GM23338 (cell line): ENCODE measurements at regions not wholly inside any gene's neighbourhood (a gene's known extent, or its start where the extent isn't known, plus 50 kb on each side); places are given as distances from the start of the nearest gene placed in this dataset.

ENCODE experiments used
- ATAC-seq: fragments of 200-7000 bp; cut with Tn5 transposase; 3 replicates; pipeline ENCODE4 v1.9.1; 2020
- DNase-seq: peaks from one replicate; pipeline ENCODE4 v3.0.0-alpha.2; 2015; ENCODE audit warnings: low spot score
- H2AFZ ChIP-seq: fragments of 200-600 bp; sonication (generic); 2 replicates; pipeline ENCODE4 v1.8.0; 2016; ENCODE audit warnings: antibody characterized with exemption, mild to moderate bottlenecking, moderate library complexity
- H3F3A ChIP-seq: fragments of 200-600 bp; sonication (generic); replicated peaks from 2 replicates; pipeline ENCODE4 v1.8.0; 2017; ENCODE audit warnings: antibody characterized with exemption, mixed run types, low read depth
- H3K27ac ChIP-seq: fragments of 200-600 bp; sonication (generic); 2 replicates; pipeline ENCODE4 v1.6.1; 2016; ENCODE audit warnings: low read depth
- H3K27me3 ChIP-seq: fragments of 200-600 bp; sonication (generic); 2 replicates; pipeline ENCODE4 v1.8.0; 2016; ENCODE audit warnings: mild to moderate bottlenecking, mixed run types, moderate library complexity; ENCODE audit not compliant: insufficient read depth
- H3K36me3 ChIP-seq: fragments of 200-600 bp; sonication (generic); 2 replicates; pipeline ENCODE4 v1.8.0; 2016; ENCODE audit warnings: mild to moderate bottlenecking; ENCODE audit not compliant: insufficient read depth
- H3K4me1 ChIP-seq: fragments of 200-600 bp; sonication (generic); 2 replicates; pipeline ENCODE4 v1.8.0; 2016; ENCODE audit warnings: mild to moderate bottlenecking, moderate library complexity; ENCODE audit not compliant: insufficient read depth
- H3K4me2 ChIP-seq: fragments of 200-600 bp; sonication (generic); 2 replicates; pipeline ENCODE4 v1.7.1; 2017; ENCODE audit warnings: mixed run types
- H3K4me3 ChIP-seq: fragments of 200-600 bp; sonication (generic); 2 replicates; pipeline ENCODE4 v1.6.1; 2016; ENCODE audit warnings: mixed run types
- H3K79me2 ChIP-seq: fragments of 200-600 bp; sonication (generic); replicated peaks from 2 replicates; pipeline ENCODE4 v1.8.0; 2017; ENCODE audit warnings: mild to moderate bottlenecking; ENCODE audit not compliant: insufficient read depth
- H3K9me2 ChIP-seq: fragments of 200-600 bp; sonication (generic); 2 replicates; pipeline ENCODE4 v1.8.0; 2017; ENCODE audit not compliant: insufficient read depth
- H4K20me1 ChIP-seq: fragments of 200-600 bp; sonication (generic); replicated peaks from 2 replicates; pipeline ENCODE4 v1.8.0; 2017; ENCODE audit warnings: mild to moderate bottlenecking; ENCODE audit not compliant: insufficient read depth
- H3K27ac Mint-ChIP-seq: 2 replicates; pipeline ENCODE4 v1.8.0; 2020; ENCODE audit warnings: inconsistent platforms, mild to moderate bottlenecking, moderate library complexity, mixed read lengths
- H3K27me3 Mint-ChIP-seq: 3 replicates; pipeline ENCODE4 v1.8.0; 2022; ENCODE audit warnings: low read depth, mild to moderate bottlenecking, moderate library complexity, mixed read lengths, inconsistent platforms; ENCODE audit not compliant: insufficient read depth, poor library complexity
- H3K36me3 Mint-ChIP-seq: 3 replicates; pipeline ENCODE4 v1.8.0; 2021; ENCODE audit warnings: low read depth, mild to moderate bottlenecking, inconsistent platforms, moderate library complexity, mixed read lengths
- H3K4me1 Mint-ChIP-seq: 3 replicates; pipeline ENCODE4 v1.8.0; 2020; ENCODE audit warnings: mild to moderate bottlenecking, inconsistent platforms, mixed read lengths
- H3K4me3 Mint-ChIP-seq: 3 replicates; pipeline ENCODE4 v1.8.0; 2021; ENCODE audit warnings: moderate library complexity, mild to moderate bottlenecking, inconsistent platforms, mixed read lengths
- H3K9me3 Mint-ChIP-seq: 3 replicates; pipeline ENCODE4 v1.8.0; 2020; ENCODE audit warnings: moderate library complexity, mild to moderate bottlenecking, inconsistent platforms, mixed read lengths
- CTCF ChIP-seq, 2 experiments: fragments of 200-600 bp in 1 of 2; sonication (generic) in 1 of 2; conservative IDR thresholded peaks; 2 replicates each; pipeline versions ENCODE4 v1.5.1 to v1.6.1; 2016 to 2017; ENCODE audit warnings: antibody characterized with exemption in 2 of 2, low read depth in 2 of 2, mild to moderate bottlenecking in 2 of 2, moderate library complexity in 1 of 2
- ETS1 ChIP-seq: IDR thresholded peaks from 2 replicates; pipeline ENCODE4 v1.6.1; 2016; ENCODE audit warnings: antibody characterized with exemption
- EZH2phosphoT487 ChIP-seq: fragments of 200-600 bp; sonication (generic); IDR thresholded peaks from one replicate; pipeline ENCODE4 v1.8.1; 2018; ENCODE audit warnings: antibody characterized with exemption; ENCODE audit not compliant: unreplicated experiment
- JUNB ChIP-seq: IDR thresholded peaks from one replicate; pipeline ENCODE4 v1.6.1; 2016; ENCODE audit warnings: antibody characterized with exemption; ENCODE audit not compliant: unreplicated experiment
- NANOG ChIP-seq: IDR thresholded peaks from 2 replicates; pipeline ENCODE4 v1.6.1; 2016; ENCODE audit warnings: antibody characterized with exemption, borderline replicate concordance
- POLR2AphosphoS5 ChIP-seq: IDR thresholded peaks from 2 replicates; pipeline ENCODE4 v1.6.1; 2016; ENCODE audit warnings: antibody characterized with exemption, low read depth
- REST ChIP-seq: IDR thresholded peaks from one replicate; pipeline ENCODE4 v1.6.1; 2018; ENCODE audit warnings: antibody characterized with exemption; ENCODE audit not compliant: unreplicated experiment
- STAT1 ChIP-seq: IDR thresholded peaks from one replicate; pipeline ENCODE4 v1.6.1; 2016; ENCODE audit warnings: antibody characterized with exemption; ENCODE audit not compliant: unreplicated experiment
- ZNF114 ChIP-seq: fragments of 250-450 bp; sonication (Bioruptor Pico); IDR thresholded peaks from 2 replicates; pipeline ENCODE4 v1.5.0; 2020; ENCODE audit warnings: mild to moderate bottlenecking, moderate library complexity
- ZNF331 ChIP-seq: fragments of 250-450 bp; sonication (Bioruptor Pico); IDR thresholded peaks from 2 replicates; pipeline ENCODE4 v1.5.0; 2020; ENCODE audit warnings: low read depth, mild to moderate bottlenecking, moderate library complexity

- Histone ChIP-seq H3K4me1 (peaks cover 11% of the 10 kb centered on the region; the same call in 1 of the 2 replicates), H3K4me3 (no peak overlapping the region), H3K4me2 (no peak overlapping the region), H3K36me3 (no peaks in the 10 kb centered on the region), H4K20me1 (no peaks in the 10 kb centered on the region), H3K9me2 (peaks cover 19% of the 10 kb centered on the region), H3F3A (no peaks in the 10 kb centered on the region), H2AFZ (no peak overlapping the region), H3K27me3 (no peaks in the 10 kb centered on the region), H3K27ac (no peak overlapping the region), H3K79me2 (no peaks in the 10 kb centered on the region)
- Mint-ChIP-seq H3K27ac (no peak overlapping the region), H3K4me1 (peaks cover 27% of the 10 kb centered on the region), H3K27me3 (peaks cover 2% of the 10 kb centered on the region), H3K36me3 (no peaks in the 10 kb centered on the region; the same call in 2 of the 3 replicates), H3K9me3 (no peaks in the 10 kb centered on the region), H3K4me3 (no peak overlapping the region)
- TF ChIP-seq CTCF (conservative IDR thresholded peaks at IDR 0.05; ENCODE audit: low read depth in 2 of 2), result no peak
- no peak for TF ChIP-seq ZNF114
- no peak for TF ChIP-seq NANOG
- TF ChIP-seq ETS1, result no peak
- no peak for TF ChIP-seq ZNF331 (CRISPR knock-in tag)
- no peak for TF ChIP-seq JUNB
- TF ChIP-seq REST, result no peak
- ATAC-seq, result no peak
- DNase-seq, result no peak
Observed at GRCh38 chr14:54258382-54258781, 138.4 kb upstream of the CDKN3 start.

GRCh38 chr14:54259821-54260220 is 137.0 kb upstream of the CDKN3 start:
- no peaks in the 10 kb centered on the region for H3K9me3 Mint-ChIP-seq
- peaks cover 4% of the 10 kb centered on the region for H3K27me3 Mint-ChIP-seq
- Histone ChIP-seq H3F3A (no peaks in the 10 kb centered on the region), H3K4me1 (peaks cover 11% of the 10 kb centered on the region; the same call in 1 of the 2 replicates), H3K4me3 (no peak overlapping the region), H3K79me2 (no peaks in the 10 kb centered on the region), H2AFZ (no peak overlapping the region), H3K4me2 (no peak overlapping the region), H3K27me3 (no peaks in the 10 kb centered on the region), H3K36me3 (no peaks in the 10 kb centered on the region), H3K27ac (no peak overlapping the region), H4K20me1 (no peaks in the 10 kb centered on the region), H3K9me2 (peaks cover 11% of the 10 kb centered on the region)
- no peak overlapping the region for H3K4me3 Mint-ChIP-seq
- no peak overlapping the region for H3K27ac Mint-ChIP-seq
- H3K36me3 Mint-ChIP-seq, result no peaks in the 10 kb centered on the region; the same call in 2 of the 3 replicates
- no peak for DNase-seq
- TF ChIP-seq JUNB (no peak), NANOG (no peak), STAT1 (no peak), CTCF (conservative IDR thresholded peaks at IDR 0.05; ENCODE audit: low read depth in 2 of 2) (no peak), ZNF331 (CRISPR knock-in tag) (no peak), POLR2AphosphoS5 (no peak), EZH2phosphoT487 (no peak), ZNF114 (no peak)
- no peak for ATAC-seq
- H3K4me1 Mint-ChIP-seq, result peaks cover 27% of the 10 kb centered on the region
